Motor neuron (in vitro differentiated cells): ENCODE measurements at regions not wholly inside any gene's neighbourhood (a gene's known extent, or its start where the extent isn't known, plus 50 kb on each side); places are given as distances from the start of the nearest gene placed in this dataset.
A peak's percentile ranks its signal among the peaks of the same experiment; 100 is the strongest.

ENCODE experiments used
- ATAC-seq, 8 experiments: fragments of 200-7000 bp; cut with Tn5 transposase; replicated peaks in 6 of 8; 2 replicates each; pipeline ENCODE4 v1.8.0; 2021; ENCODE audit warnings: mild to moderate bottlenecking in 8 of 8, moderate library complexity in 8 of 8
- H3K27ac ChIP-seq, 2 donors: fragments of 250-450 bp; sonication (Bioruptor Pico); 2 replicates each; pipeline ENCODE4 v1.9.0; 2021; ENCODE audit warnings: antibody characterized with exemption in 2 of 2, mild to moderate bottlenecking in 2 of 2, moderate library complexity in 1 of 2
- H3K4me1 ChIP-seq, 2 donors: fragments of 250-450 bp; sonication (Bioruptor Pico); replicated peaks in 1 of 2; 2 replicates each; pipeline ENCODE4 v1.6.1; 2021; ENCODE audit warnings: antibody characterized with exemption in 2 of 2, mild to moderate bottlenecking in 2 of 2, moderate library complexity in 1 of 2
- H3K4me3 ChIP-seq, 5 donors: fragments of 250-450 bp; sonication (Bioruptor Pico); 2 replicates each; pipeline ENCODE4 v1.9.0; 2021; ENCODE audit warnings: antibody characterized with exemption in 5 of 5, mild to moderate bottlenecking in 5 of 5, moderate library complexity in 4 of 5
- WGBS, 10 experiments: fragments of 450-650 bp; shearing (Covaris generic); methylation state at CpG; one replicate each; pipeline ENCODE4 v1.0.0; 2022; 5-methylcytosine and 5-hydroxymethylcytosine counted together
- in situ Hi-C, 9 experiments: fragments of 400-800 bp; cut with MboI; loops; one replicate each; pipeline ENCODE4 v1.15.0; 2021; ENCODE audit warnings: low sequenced_read_pairs in 9 of 9, low pct_unique_long_range_greater_than_20kb in 2 of 9; ENCODE audit not compliant: unreplicated experiment in 9 of 9

GRCh38 chr1:29959356-29959755 is 723.0 kb downstream of the PTPRU start:
- in situ Hi-C loops = no loop called here
- H3K4me1 ChIP-seq = peaks cover 9 to 30% of the 10 kb centered on the region in 2 donors
- no peak for ATAC-seq
- H3K27ac ChIP-seq = no peak overlapping the region
- no peak overlapping the region for H3K4me3 ChIP-seq
- WGBS, 10 experiments = 87 to 100% (median 95%) methylated on average over 1 to 3 of the region's 4 CpGs; no CpG with 5 or more reads in 6 of the 10 experiments

GRCh38 chr1:29958271-29958670 is 721.9 kb downstream of the PTPRU start:
- H3K4me1 ChIP-seq = peaks cover 9 to 25% of the 10 kb centered on the region in 2 donors
- in situ Hi-C loops = no loop called here
- no peak for ATAC-seq
- H3K4me3 ChIP-seq = no peak overlapping the region
- WGBS, 10 experiments = 0 to 100% (median 90%) methylated on average over 1 to 5 of the region's 5 CpGs; no CpG with 5 or more reads in 3 of the 10 experiments
- H3K27ac ChIP-seq = no peak overlapping the region

GRCh38 chr1:29956349-29957030 is 720.2 kb downstream of the PTPRU start:
- Histone ChIP-seq H3K27ac (no peak overlapping the region), H3K4me1 (peaks cover 9 to 17% of the 10 kb centered on the region in 2 donors), H3K4me3 (no peak overlapping the region)
- peak in 2 of 8 experiments; percentile 29 to 57 for ATAC-seq
- WGBS, 10 experiments = 53 to 98% (median 93%) methylated on average over 1 to 4 of the region's 4 CpGs; no CpG with 5 or more reads in 2 of the 10 experiments
- in situ Hi-C loops = no loop called here

GRCh38 chr1:29954591-29954990 is 718.3 kb downstream of the PTPRU start:
- in situ Hi-C loops = no loop called here
- Histone ChIP-seq H3K4me3 (no peak overlapping the region), H3K4me1 (peaks cover 0 to 4% of the 10 kb centered on the region in 2 donors), H3K27ac (no peak overlapping the region)
- peak in 2 of 8 experiments; percentile 20 to 26 for ATAC-seq
- WGBS, 10 experiments = 0 to 100% (median 85%) methylated on average over 1 to 3 of the region's 3 CpGs; no CpG with 5 or more reads in 4 of the 10 experiments

- 0 to 100% (median 65%) methylated on average over 1 to 4 of the region's 7 CpGs; no CpG with 5 or more reads in 2 of the 10 experiments for WGBS, 10 experiments
- in situ Hi-C loops = no loop called here
- no peak overlapping the region for H3K4me3 ChIP-seq
- no peak overlapping the region for H3K27ac ChIP-seq
- no peak for ATAC-seq
- peaks cover 0 to 4% of the 10 kb centered on the region in 2 donors for H3K4me1 ChIP-seq
These were observed 717.6 kb downstream of the PTPRU start for GRCh38 chr1:29953961-29954360.

GRCh38 chr1:29949676-29950075 is 713.4 kb downstream of the PTPRU start:
- WGBS, 10 experiments = 40 to 100% (median 78%) methylated on average over 1 of the region's 1 CpG; no CpG with 5 or more reads in 5 of the 10 experiments
- in situ Hi-C loops = no loop called here
- Histone ChIP-seq H3K4me3 (no peak overlapping the region), H3K27ac (no peak overlapping the region), H3K4me1 (peaks cover 0 to 9% of the 10 kb centered on the region in 2 donors)
- no peak for ATAC-seq

- in situ Hi-C loops = no loop called here
- Histone ChIP-seq H3K4me3 (no peak overlapping the region), H3K4me1 (peaks cover 0 to 10% of the 10 kb centered on the region in 2 donors), H3K27ac (no peak overlapping the region)
- 0 to 90% (median 66%) methylated on average over 1 to 6 of the region's 8 CpGs; no CpG with 5 or more reads in 4 of the 10 experiments for WGBS, 10 experiments
- no peak for ATAC-seq
These were observed 712.3 kb downstream of the PTPRU start for GRCh38 chr1:29948581-29948980.

- no peak overlapping the region for H3K27ac ChIP-seq
- peak in 1 of 8 experiments; percentile 42 for ATAC-seq
- 0 to 71% (median 34%) methylated on average over 1 to 3 of the region's 3 CpGs; no CpG with 5 or more reads in 3 of the 10 experiments for WGBS, 10 experiments
- peaks cover 0 to 10% of the 10 kb centered on the region in 2 donors for H3K4me1 ChIP-seq
- in situ Hi-C loops = no loop called here
- no peak overlapping the region for H3K4me3 ChIP-seq
These were observed 709.7 kb downstream of the PTPRU start for GRCh38 chr1:29946057-29946456.

GRCh38 chr1:29945426-29945825 is 709.1 kb downstream of the PTPRU start:
- 0 to 68% (median 48%) methylated on average over 1 to 10 of the region's 10 CpGs; no CpG with 5 or more reads in 1 of the 10 experiments for WGBS, 10 experiments
- H3K4me1 ChIP-seq = peaks cover 0 to 10% of the 10 kb centered on the region in 2 donors
- H3K27ac ChIP-seq = no peak overlapping the region
- in situ Hi-C loops = no loop called here
- peak in 6 of 8 experiments; percentile 7 to 42 (median 32) for ATAC-seq
- H3K4me3 ChIP-seq = no peak overlapping the region

- Histone ChIP-seq H3K4me1 (peaks cover 0 to 10% of the 10 kb centered on the region in 2 donors), H3K4me3 (no peak overlapping the region), H3K27ac (no peak overlapping the region)
- in situ Hi-C loops = no loop called here
- ATAC-seq = peak in 4 of 8 experiments; percentile 15 to 51 (median 30)
- 47 to 81% (median 72%) methylated on average over 3 to 13 of the region's 15 CpGs; no CpG with 5 or more reads in 2 of the 10 experiments for WGBS, 10 experiments
These were observed 708.1 kb downstream of the PTPRU start for GRCh38 chr1:29944253-29944905.

GRCh38 chr1:29943034-29943433 is 706.7 kb downstream of the PTPRU start:
- H3K4me1 ChIP-seq = peaks cover 0 to 10% of the 10 kb centered on the region in 2 donors
- no peak overlapping the region for H3K27ac ChIP-seq
- H3K4me3 ChIP-seq = no peak overlapping the region
- WGBS, 10 experiments = 20 to 100% (median 83%) methylated on average over 1 of the region's 2 CpGs; no CpG with 5 or more reads in 5 of the 10 experiments
- no peak for ATAC-seq
- in situ Hi-C loops = no loop called here

- peak in 5 of 8 experiments; percentile 73 to 93 (median 82) for ATAC-seq
These were observed 702.8 kb downstream of the PTPRU start for GRCh38 chr1:29939079-29939478.

GRCh38 chr1:29937356-29937755 is 701.0 kb downstream of the PTPRU start:
- in situ Hi-C loops = no loop called here
- ATAC-seq = no peak
- Histone ChIP-seq H3K4me3 (no peak overlapping the region), H3K4me1 (peaks cover 7 to 16% of the 10 kb centered on the region in 2 donors), H3K27ac (no peak overlapping the region)
- 33 to 100% (median 85%) methylated on average over 1 of the region's 1 CpG; no CpG with 5 or more reads in 3 of the 10 experiments for WGBS, 10 experiments

More at GRCh38 chr1:29939079-29939478, 702.8 kb downstream of the PTPRU start:
- Histone ChIP-seq H3K4me1 (peaks cover 7 to 12% of the 10 kb centered on the region in 2 donors), H3K27ac (no peak overlapping the region), H3K4me3 (no peak overlapping the region)
- 0 to 86% (median 66%) methylated on average over 1 to 2 of the region's 2 CpGs; no CpG with 5 or more reads in 6 of the 10 experiments for WGBS, 10 experiments
- in situ Hi-C loops = no loop called here
